ENCODE measurements at regions not wholly inside any gene's neighbourhood (a gene's known extent, or its start where the extent isn't known, plus 50 kb on each side); places are given as distances from the start of the nearest gene placed in this dataset.
A peak's percentile ranks its signal among the peaks of the same experiment; 100 is the strongest.

GRCh38 chr18:68623342-68623741 lies 91.6 kb downstream of the TMX3 start:
- DNase-seq (ENCODE audit: low spot score) = peak; percentile 69

- DNase-seq (ENCODE audit: low spot score) = no peak
Observed at GRCh38 chr18:68611311-68611710, 103.6 kb downstream of the TMX3 start.

GRCh38 chr18:68608851-68609490 lies 105.9 kb downstream of the TMX3 start:
- no peak for DNase-seq (ENCODE audit: low spot score)

- DNase-seq (ENCODE audit: low spot score) = no peak
Observed at GRCh38 chr18:68607852-68608251, 107.1 kb downstream of the TMX3 start.

- no peak for DNase-seq (ENCODE audit: low spot score)
Observed at GRCh38 chr18:68604256-68604655, 110.7 kb downstream of the TMX3 start.

GRCh38 chr18:68596016-68596415 lies 118.9 kb downstream of the TMX3 start:
- no peak for DNase-seq (ENCODE audit: low spot score)

- no peak for DNase-seq (ENCODE audit: low spot score)
Observed at GRCh38 chr18:68588169-68588568, 126.7 kb downstream of the TMX3 start.

- DNase-seq (ENCODE audit: low spot score) = no peak
Observed at GRCh38 chr18:68583685-68584084, 131.2 kb downstream of the TMX3 start.

GRCh38 chr18:68574311-68574710 lies 140.6 kb downstream of the TMX3 start:
- no peak for DNase-seq (ENCODE audit: low spot score)

GRCh38 chr18:68569936-68570335 lies 145.0 kb downstream of the TMX3 start:
- no peak for DNase-seq (ENCODE audit: low spot score)

- DNase-seq (ENCODE audit: low spot score) = no peak
Observed at GRCh38 chr18:68568364-68569155, 146.3 kb downstream of the TMX3 start.

GRCh38 chr18:68566991-68567390 lies 147.9 kb downstream of the TMX3 start:
- DNase-seq (ENCODE audit: low spot score) = no peak

GRCh38 chr18:68564961-68565360 lies 149.9 kb downstream of the TMX3 start:
- DNase-seq (ENCODE audit: low spot score) = no peak

GRCh38 chr18:68564351-68564750 lies 150.6 kb downstream of the TMX3 start:
- DNase-seq (ENCODE audit: low spot score) = no peak

- DNase-seq (ENCODE audit: low spot score) = no peak
Observed at GRCh38 chr18:68560128-68560527, 154.8 kb downstream of the TMX3 start.

GRCh38 chr18:68557183-68557582 lies 157.7 kb downstream of the TMX3 start:
- DNase-seq (ENCODE audit: low spot score) = no peak

- DNase-seq (ENCODE audit: low spot score) = no peak
Observed at GRCh38 chr18:68555879-68556301, 159.0 kb downstream of the TMX3 start.

- DNase-seq (ENCODE audit: low spot score) = no peak
Observed at GRCh38 chr18:68548904-68549870, 165.7 kb downstream of the TMX3 start.

GRCh38 chr18:68543344-68543743 lies 171.6 kb downstream of the TMX3 start:
- DNase-seq (ENCODE audit: low spot score) = no peak

GRCh38 chr18:68542846-68543245 lies 172.1 kb downstream of the TMX3 start:
- no peak for DNase-seq (ENCODE audit: low spot score)

GRCh38 chr18:68533641-68534040 lies 181.3 kb downstream of the TMX3 start:
- DNase-seq (ENCODE audit: low spot score) = no peak

- no peak for DNase-seq (ENCODE audit: low spot score)
Observed at GRCh38 chr18:68532328-68532885, 182.5 kb downstream of the TMX3 start.
